IMR-90 (cell line): ENCODE measurements at regions not wholly inside any gene's neighbourhood (a gene's known extent, or its start where the extent isn't known, plus 50 kb on each side); places are given as distances from the start of the nearest gene placed in this dataset.
A peak's percentile ranks its signal among the peaks of the same experiment; 100 is the strongest.

Experiments
- ATAC-seq: fragments of 200-7000 bp; cut with Tn5 transposase; 2 replicates; pipeline ENCODE4 v1.9.1; 2020; ENCODE audit warnings: low read depth, mild to moderate bottlenecking, moderate library complexity
- BruUV-seq: library from RNA; stranded (reverse); fragments of 400-500 nt; replicated peaks from 2 replicates; lab custom pipeline; 2021; lab: Mats Ljungman, UMichigan
- CTCF ChIA-PET: fragments of 300-600 bp; formaldehyde crosslinking; extraction: SDS; loops from one replicate; lab custom pipeline; 2021; ENCODE audit warnings: antibody characterized with exemption; lab: Yijun Ruan, JAX
- POLR2A ChIA-PET: fragments of 300-600 bp; sonication (Branson Sonifier 250); formaldehyde crosslinking; loops from one replicate; lab custom pipeline; 2022; ENCODE audit warnings: antibody characterized with exemption; ENCODE audit not compliant: unreplicated experiment; lab: Charles Lee
- DNase-seq: peaks from one replicate; pipeline ENCODE4 v3.0.0; 2013
- H2AFZ ChIP-seq: replicated peaks from 2 replicates; pipeline ENCODE3; 2013; ENCODE audit warnings: low read length, mild to moderate bottlenecking; ENCODE audit not compliant: poor library complexity
- H2AK5ac ChIP-seq: 2 replicates; pipeline ENCODE4 v1.6.1; 2013; ENCODE audit warnings: low read depth, low read length, inconsistent platforms
- H2AK9ac ChIP-seq: replicated peaks from 2 replicates; pipeline ENCODE3; 2013; ENCODE audit warnings: mild to moderate bottlenecking, low read depth, low read length, moderate library complexity; ENCODE audit not compliant: poor library complexity
- H2BK120ac ChIP-seq: 2 replicates; pipeline ENCODE4 v1.6.1; 2013; ENCODE audit warnings: low read depth, low read length, inconsistent platforms
- H2BK15ac ChIP-seq: 3 replicates; pipeline ENCODE4 v1.6.1; 2013; ENCODE audit warnings: low read depth, low read length, inconsistent platforms
- H2BK20ac ChIP-seq: 2 replicates; pipeline ENCODE4 v1.6.1; 2013; ENCODE audit warnings: low read depth, mild to moderate bottlenecking, inconsistent platforms, low read length, moderate library complexity
- H2BK5ac ChIP-seq: 2 replicates; pipeline ENCODE4 v1.6.1; 2013; ENCODE audit warnings: mild to moderate bottlenecking, low read depth, low read length, inconsistent platforms; ENCODE audit not compliant: poor library complexity, severe bottlenecking
- H3K14ac ChIP-seq: replicated peaks from 2 replicates; pipeline ENCODE4 v1.6.1; 2013; ENCODE audit warnings: low read depth, low read length, inconsistent platforms
- H3K18ac ChIP-seq: 2 replicates; pipeline ENCODE4 v1.6.1; 2013; ENCODE audit warnings: low read depth, low read length, control low read depth
- H3K23ac ChIP-seq: 2 replicates; pipeline ENCODE4 v1.6.1; 2013; ENCODE audit warnings: low read depth, low read length, inconsistent platforms
- H3K27ac ChIP-seq: 2 replicates; pipeline ENCODE4 v1.5.1; 2013; ENCODE audit warnings: mild to moderate bottlenecking, control low read depth, low read length; ENCODE audit not compliant: insufficient read depth
- H3K27me3 ChIP-seq: 2 replicates; pipeline ENCODE4 v1.6.1; 2013; ENCODE audit warnings: low read length; ENCODE audit not compliant: control insufficient read depth, insufficient read depth
- H3K36me3 ChIP-seq: 2 replicates; pipeline ENCODE4 v1.6.1; 2013; ENCODE audit warnings: low read length, mixed read lengths; ENCODE audit not compliant: control insufficient read depth, insufficient read depth
- H3K4ac ChIP-seq: 2 replicates; pipeline ENCODE4 v1.6.1; 2013; ENCODE audit warnings: low read depth, low read length, inconsistent platforms
- H3K4me1 ChIP-seq: 2 replicates; pipeline ENCODE4 v1.6.1; 2013; ENCODE audit warnings: low read length, mixed read lengths; ENCODE audit not compliant: control insufficient read depth, insufficient read depth
- H3K4me2 ChIP-seq: 2 replicates; pipeline ENCODE4 v1.6.1; 2013; ENCODE audit warnings: low read depth, mild to moderate bottlenecking, control low read depth, low read length, moderate library complexity
- H3K4me3 ChIP-seq: 2 replicates; pipeline ENCODE4 v1.5.1; 2013; ENCODE audit warnings: low read depth, mild to moderate bottlenecking, control low read depth, low read length, moderate library complexity; ENCODE audit not compliant: insufficient read depth
- H3K56ac ChIP-seq: 2 replicates; pipeline ENCODE4 v1.6.1; 2013; ENCODE audit warnings: low read length, inconsistent platforms; ENCODE audit not compliant: insufficient read depth; ENCODE audit errors: extremely low read depth
- H3K79me1 ChIP-seq, 2 experiments: 2 replicates each; pipeline ENCODE4 v1.6.1; 2013; ENCODE audit warnings: low read length in 2 of 2, inconsistent platforms in 1 of 2, low read depth in 1 of 2
- H3K9ac ChIP-seq: 2 replicates; pipeline ENCODE4 v1.6.1; 2013; ENCODE audit warnings: low read depth, low read length, control low read depth
- H3K9me1 ChIP-seq: 2 replicates; pipeline ENCODE4 v1.6.1; 2013; ENCODE audit warnings: low read length, inconsistent platforms; ENCODE audit not compliant: insufficient read depth
- H3K9me3 ChIP-seq: 2 replicates; pipeline ENCODE4 v1.6.1; 2013; ENCODE audit warnings: low read length; ENCODE audit not compliant: control insufficient read depth, insufficient read depth
- H4K20me1 ChIP-seq: 2 replicates; pipeline ENCODE4 v1.6.1; 2013; ENCODE audit warnings: low read length, inconsistent platforms; ENCODE audit not compliant: insufficient read depth
- H4K5ac ChIP-seq: 2 replicates; pipeline ENCODE4 v1.6.1; 2013; ENCODE audit warnings: mild to moderate bottlenecking, low read depth, low read length, control low read depth
- H4K8ac ChIP-seq, 2 experiments: 2 replicates each; pipeline ENCODE4 v1.6.1; 2013; ENCODE audit warnings: low read depth in 2 of 2, low read length in 2 of 2, control low read depth in 1 of 2, inconsistent platforms in 1 of 2
- H4K91ac ChIP-seq: 2 replicates; pipeline ENCODE4 v1.6.1; 2013; ENCODE audit warnings: low read depth, low read length, inconsistent platforms; ENCODE audit not compliant: insufficient read depth
- BHLHE40 ChIP-seq: fragments of 150-350 bp; IDR thresholded peaks from 2 replicates; pipeline ENCODE4 v1.6.1; 2016; ENCODE audit warnings: mild to moderate bottlenecking, low read depth, low read length
- CEBPB ChIP-seq: IDR thresholded peaks from 2 replicates; pipeline ENCODE4 v1.6.1; 2012; ENCODE audit warnings: low read depth, low read length, improper control_type of control experiment
- CHD1 ChIP-seq: IDR thresholded peaks from 2 replicates; pipeline ENCODE4 v1.6.1; 2012; ENCODE audit warnings: low read depth, low read length, improper control_type of control experiment
- CTCF ChIP-seq: conservative IDR thresholded peaks from 2 replicates; pipeline ENCODE4 v1.5.1; 2012; ENCODE audit warnings: mild to moderate bottlenecking, low read depth, low read length, improper control_type of control experiment
- ELK1 ChIP-seq: fragments of 150-350 bp; IDR thresholded peaks from 2 replicates; pipeline ENCODE4 v1.6.1; 2016; ENCODE audit warnings: low read depth, mild to moderate bottlenecking, low read length, moderate library complexity, borderline replicate concordance
- FOS ChIP-seq: fragments of 150-350 bp; IDR thresholded peaks from 2 replicates; pipeline ENCODE4 v1.6.1; 2016; ENCODE audit warnings: low read depth, low read length
- MAFK ChIP-seq: IDR thresholded peaks from 2 replicates; pipeline ENCODE4 v1.6.1; 2012; ENCODE audit warnings: low read depth, low read length, improper control_type of control experiment
- NFE2L2 ChIP-seq: fragments of 150-350 bp; IDR thresholded peaks from 2 replicates; pipeline ENCODE4 v1.6.1; 2016; ENCODE audit warnings: low read depth, mild to moderate bottlenecking, low read length
- POLR2A ChIP-seq: IDR thresholded peaks from 2 replicates; pipeline ENCODE4 v1.6.1; 2012; ENCODE audit warnings: mild to moderate bottlenecking, low read depth, low read length
- RAD21 ChIP-seq: IDR thresholded peaks from 2 replicates; pipeline ENCODE4 v1.6.1; 2012; ENCODE audit warnings: low read length, improper control_type of control experiment
- RFX5 ChIP-seq: IDR thresholded peaks from 2 replicates; pipeline ENCODE4 v1.8.0; 2012; ENCODE audit warnings: low read depth, mild to moderate bottlenecking, low read length, moderate library complexity
- WGBS, 2 experiments: methylation state at CpG; one replicate each; pipeline versions ENCODE4 v1.1.5 to v1.1.7; 2013; ENCODE audit warnings: missing lambda C conversion rate in 2 of 2; ENCODE audit not compliant: insufficient read length in 1 of 2; ENCODE audit errors: extremely low coverage in 2 of 2; 5-methylcytosine and 5-hydroxymethylcytosine counted together
- dilution Hi-C: fragments of 300-500 bp; cut with HindIII; formaldehyde crosslinking; loops from one replicate; pipeline ENCODE4 v1.14.3; 2018; ENCODE audit warnings: low sequenced_read_pairs; ENCODE audit not compliant: unreplicated experiment
- in situ Hi-C: fragments of 300-500 bp; cut with MboI; formaldehyde crosslinking; loops from 3 replicates; pipeline ENCODE4 v1.14.3; 2019; ENCODE audit warnings: low sequenced_read_pairs, inconsistent platforms, mixed read lengths
- intact Hi-C: fragments of 100-400 bp; cut with micrococcal nuclease; formaldehyde crosslinking; loops from 2 replicates; pipeline ENCODE4 v1.10.0; 2022
- TF ChIP-seq, protein P1 (sequence below): fragments of 150-350 bp; IDR thresholded peaks from 2 replicates; pipeline ENCODE4 v1.6.1; 2017; ENCODE audit warnings: mild to moderate bottlenecking, antibody characterized with exemption, low read length, low read depth

DNA sequence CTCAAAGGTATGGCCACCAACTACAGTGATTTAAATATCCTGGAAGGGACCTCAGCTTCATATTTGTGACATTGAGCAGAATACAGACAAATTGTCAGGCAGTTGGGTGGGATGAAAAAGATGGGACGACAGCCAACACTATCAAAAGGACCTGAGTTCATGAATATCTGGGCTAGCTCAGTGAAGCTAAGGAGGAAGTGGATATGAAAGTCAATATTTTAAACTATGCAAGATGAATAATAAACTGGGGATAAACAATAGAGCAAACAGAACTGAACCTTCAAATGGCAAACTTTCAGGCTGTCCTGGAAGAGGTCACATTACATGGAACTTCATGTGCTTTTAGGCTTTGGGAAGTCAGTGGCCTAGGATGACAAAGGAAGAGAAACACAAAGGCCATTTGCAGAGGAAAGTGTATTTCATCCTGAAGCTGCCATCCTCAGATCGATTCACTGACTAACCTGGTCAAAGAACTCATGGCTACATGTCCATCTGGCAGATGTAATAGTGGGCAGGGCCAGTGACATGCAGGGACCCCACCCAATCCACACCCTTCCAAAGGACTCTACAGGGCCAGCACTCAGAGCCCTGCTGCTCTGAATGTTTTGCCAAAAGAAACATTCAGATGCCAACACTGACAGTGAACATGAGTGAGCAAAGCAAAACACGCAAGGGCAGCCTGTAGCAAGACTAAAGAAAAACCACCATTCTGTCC is 175.7 kb downstream of the ETAA1 start (continued):
- TF ChIP-seq, protein P1, sequence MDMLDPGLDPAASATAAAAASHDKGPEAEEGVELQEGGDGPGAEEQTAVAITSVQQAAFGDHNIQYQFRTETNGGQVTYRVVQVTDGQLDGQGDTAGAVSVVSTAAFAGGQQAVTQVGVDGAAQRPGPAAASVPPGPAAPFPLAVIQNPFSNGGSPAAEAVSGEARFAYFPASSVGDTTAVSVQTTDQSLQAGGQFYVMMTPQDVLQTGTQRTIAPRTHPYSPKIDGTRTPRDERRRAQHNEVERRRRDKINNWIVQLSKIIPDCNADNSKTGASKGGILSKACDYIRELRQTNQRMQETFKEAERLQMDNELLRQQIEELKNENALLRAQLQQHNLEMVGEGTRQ: no peak

GRCh38 chr2:67574230-67574629 is 177.1 kb downstream of the ETAA1 start:
- CTCF ChIA-PET: interaction anchor here (0.8 to 1.4 kb wide), 2 partner anchors 17 to 451 kb away, joined by 3 read pairs; no protein-coding TSS in a partner anchor
- no TSS peak for BruUV-seq
- ATAC-seq: peak; percentile 90
- TF ChIP-seq CHD1: no peak
- TF ChIP-seq MAFK: no peak
- no peak for TF ChIP-seq ELK1
- no peak for TF ChIP-seq CEBPB
- no peak for TF ChIP-seq BHLHE40
- TF ChIP-seq RAD21: 0 out of 2 replicates have a peak, but pooled peaks have one; percentile 4
- no peak for TF ChIP-seq CTCF
- no peak for TF ChIP-seq NFE2L2
- TF ChIP-seq POLR2A: no peak
- TF ChIP-seq FOS: peak; percentile 60; the same call in 1 of the 2 replicates
- TF ChIP-seq RFX5: no peak

More at GRCh38 chr2:67574230-67574629, 177.1 kb downstream of the ETAA1 start:
- H4K20me1 ChIP-seq: no peaks in the 10 kb centered on the region
- peak overlapping the region; percentile 81 to 87; a peak in 3 of 4 replicates for H4K8ac ChIP-seq
- POLR2A ChIA-PET: no interaction called here
- no peak overlapping the region for H2AK9ac ChIP-seq
- H3K4me1 ChIP-seq: peaks cover 6% of the 10 kb centered on the region
- H2BK20ac ChIP-seq: peak overlapping the region; percentile 93
- H3K9me3 ChIP-seq: no peaks in the 10 kb centered on the region
- peak overlapping the region; percentile 30; the same call in 1 of the 2 replicates for H4K91ac ChIP-seq
- H3K4ac ChIP-seq: peak overlapping the region; percentile 68; the same call in 1 of the 2 replicates
- no peaks in the 10 kb centered on the region for H3K36me3 ChIP-seq
- H3K4me3 ChIP-seq: no peak overlapping the region
- no peak overlapping the region for H3K9ac ChIP-seq
- peak overlapping the region; percentile 35; the same call in 1 of the 2 replicates for H3K56ac ChIP-seq
- H3K27me3 ChIP-seq: no peaks in the 10 kb centered on the region
- H2AK5ac ChIP-seq: 0 out of 2 replicates have a peak overlapping the region, but pooled peaks have one; percentile 18
- dilution Hi-C loops: no loop called here
- peaks cover 5% of the 10 kb centered on the region; the same call in 1 of the 2 replicates for H3K9me1 ChIP-seq
- in situ Hi-C loops: no loop called here
- no peak overlapping the region for H2AFZ ChIP-seq
- peak overlapping the region; percentile 11; the same call in 1 of the 2 replicates for H3K23ac ChIP-seq
- peak overlapping the region; percentile 23 for H3K14ac ChIP-seq
- peak; percentile 88 for DNase-seq
- no peaks in the 10 kb centered on the region for H3K79me1 ChIP-seq
- H2BK120ac ChIP-seq: peak overlapping the region; percentile 85
- peak overlapping the region; percentile 80; the same call in 1 of the 2 replicates for H4K5ac ChIP-seq
- intact Hi-C loops: no loop called here
- peak overlapping the region; percentile 35; the same call in 1 of the 2 replicates for H3K4me2 ChIP-seq
- peak overlapping the region; percentile 88 for H2BK5ac ChIP-seq
- H3K18ac ChIP-seq: peak overlapping the region; percentile 86; the same call in 1 of the 2 replicates
- no CpG with 5 or more reads among the region's 2 CpGs for WGBS, 2 experiments
- peak overlapping the region; percentile 38; the same call in 1 of the 2 replicates for H3K27ac ChIP-seq
- peak overlapping the region; percentile 86; the same call in 1 of the 3 replicates for H2BK15ac ChIP-seq
